Mucosa of descending colon (tissue), 3 donors: ENCODE measurements at regions not wholly inside any gene's neighbourhood (a gene's known extent, or its start where the extent isn't known, plus 50 kb on each side); places are given as distances from the start of the nearest gene placed in this dataset.

ENCODE experiments used
- ATAC-seq: fragments of 200-7000 bp; cut with Tn5 transposase; one replicate; pipeline ENCODE4 v1.9.1; 2020; ENCODE audit warnings: mild to moderate bottlenecking, moderate library complexity
- DNase-seq, 3 donors: peaks; one replicate each; pipeline ENCODE4 v3.0.0-alpha.2; 2020
- H3K36me3 ChIP-seq: fragments of 200-600 bp; one replicate; pipeline ENCODE4 v1.8.0; 2021; ENCODE audit warnings: low read depth, mild to moderate bottlenecking
- H3K4me1 ChIP-seq: fragments of 200-600 bp; one replicate; pipeline ENCODE4 v1.8.0; 2021; ENCODE audit warnings: low read depth, mild to moderate bottlenecking
- H3K4me3 ChIP-seq: fragments of 200-600 bp; one replicate; pipeline ENCODE4 v1.8.0; 2021; ENCODE audit warnings: mild to moderate bottlenecking
- H3K9me3 ChIP-seq: fragments of 200-600 bp; one replicate; pipeline ENCODE4 v1.8.0; 2021; ENCODE audit warnings: mild to moderate bottlenecking
- intact Hi-C, 2 donors: fragments of 100-400 bp; cut with DNase I in 1 of 2; cut with micrococcal nuclease in 1 of 2; formaldehyde crosslinking; loops; one replicate each; pipeline versions ENCODE4 v1.11.0 to v1.11.1; 2022; cut with DNase I, micrococcal nuclease
- TF ChIP-seq, protein P1 (sequence below): fragments of 200-600 bp; IDR thresholded peaks from one replicate; pipeline ENCODE4 v1.8.0; 2022; ENCODE audit warnings: antibody characterized with exemption, mild to moderate bottlenecking
- donor health status: DM: no; HTN: no; CAD: no; lungs with moderate emphysema.
- donor health status: DM: no; HTN: no; CAD: no.
- donor health status: DM: no; HTN: yes; CAD: no.

DNA sequence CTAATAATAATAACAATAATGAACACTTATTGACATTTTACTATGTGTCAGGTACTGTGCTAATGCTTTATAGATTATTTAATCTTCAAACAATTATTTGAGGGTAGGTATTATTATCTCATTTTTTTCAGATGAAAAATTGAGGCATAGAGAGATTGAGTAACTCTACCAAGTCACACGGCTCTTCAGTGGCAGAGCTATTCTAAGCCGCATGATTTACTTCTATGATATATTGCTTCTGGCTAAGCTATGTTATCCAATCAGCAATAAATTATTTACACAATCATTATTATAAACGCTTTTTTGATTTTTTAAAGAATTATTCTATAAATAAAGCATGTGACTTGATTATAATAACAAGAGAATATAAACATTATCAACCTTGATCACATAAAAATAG lies 80.0 kb downstream of the TMEM30B start:
- intact Hi-C loops, result no loop called here
- TF ChIP-seq, protein P1, sequence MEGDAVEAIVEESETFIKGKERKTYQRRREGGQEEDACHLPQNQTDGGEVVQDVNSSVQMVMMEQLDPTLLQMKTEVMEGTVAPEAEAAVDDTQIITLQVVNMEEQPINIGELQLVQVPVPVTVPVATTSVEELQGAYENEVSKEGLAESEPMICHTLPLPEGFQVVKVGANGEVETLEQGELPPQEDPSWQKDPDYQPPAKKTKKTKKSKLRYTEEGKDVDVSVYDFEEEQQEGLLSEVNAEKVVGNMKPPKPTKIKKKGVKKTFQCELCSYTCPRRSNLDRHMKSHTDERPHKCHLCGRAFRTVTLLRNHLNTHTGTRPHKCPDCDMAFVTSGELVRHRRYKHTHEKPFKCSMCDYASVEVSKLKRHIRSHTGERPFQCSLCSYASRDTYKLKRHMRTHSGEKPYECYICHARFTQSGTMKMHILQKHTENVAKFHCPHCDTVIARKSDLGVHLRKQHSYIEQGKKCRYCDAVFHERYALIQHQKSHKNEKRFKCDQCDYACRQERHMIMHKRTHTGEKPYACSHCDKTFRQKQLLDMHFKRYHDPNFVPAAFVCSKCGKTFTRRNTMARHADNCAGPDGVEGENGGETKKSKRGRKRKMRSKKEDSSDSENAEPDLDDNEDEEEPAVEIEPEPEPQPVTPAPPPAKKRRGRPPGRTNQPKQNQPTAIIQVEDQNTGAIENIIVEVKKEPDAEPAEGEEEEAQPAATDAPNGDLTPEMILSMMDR, result no peak
- Histone ChIP-seq H3K4me3 (no peak overlapping the region), H3K4me1 (no peaks in the 10 kb centered on the region), H3K9me3 (no peaks in the 10 kb centered on the region), H3K36me3 (no peaks in the 10 kb centered on the region)
- DNase-seq (no peak), ATAC-seq (no peak)

DNA sequence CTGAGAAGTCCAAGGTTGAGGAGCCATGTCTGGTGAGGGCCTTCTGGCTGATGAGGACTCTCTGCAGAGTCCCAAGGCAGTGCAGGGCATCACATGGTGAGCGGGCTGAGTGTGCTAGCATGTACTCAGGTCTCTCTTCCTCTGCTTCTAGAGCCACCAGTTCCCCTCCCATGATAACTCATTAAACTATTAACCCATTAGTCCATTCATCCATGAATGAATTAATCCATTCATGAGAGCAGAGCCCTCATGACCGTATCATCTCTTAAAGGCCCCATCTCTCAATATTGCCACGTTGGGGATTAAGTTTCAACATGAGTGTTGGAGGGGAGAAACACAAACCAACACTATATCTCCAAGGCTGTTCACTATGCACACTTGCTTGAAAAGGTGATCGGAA lies 83.7 kb downstream of the TMEM30B start:
- Histone ChIP-seq H3K36me3 (no peaks in the 10 kb centered on the region), H3K9me3 (no peaks in the 10 kb centered on the region), H3K4me3 (no peak overlapping the region), H3K4me1 (no peaks in the 10 kb centered on the region)
- DNase-seq (no peak), ATAC-seq (no peak)
- intact Hi-C loops, result no loop called here
- TF ChIP-seq, protein P1, result no peak

DNA sequence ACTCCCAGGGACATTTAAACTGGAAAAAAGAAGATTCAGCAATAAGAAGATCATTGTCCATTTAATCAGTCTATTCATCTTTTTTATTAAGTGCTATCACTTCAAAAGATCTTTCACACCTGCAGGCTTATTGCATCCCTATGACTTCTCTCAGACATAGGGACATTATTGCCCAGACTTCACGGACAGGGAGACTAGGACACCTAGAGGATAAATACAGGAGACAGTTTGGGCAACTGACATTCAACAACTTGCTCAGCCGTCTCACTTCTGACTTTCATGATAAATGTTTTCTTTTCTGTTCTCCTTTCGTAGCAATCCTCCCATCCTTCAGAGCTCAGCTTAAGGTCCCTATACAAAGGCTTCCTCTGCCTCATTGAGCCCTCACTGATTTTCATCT lies 84.3 kb downstream of the TMEM30B start:
- ATAC-seq (no peak), DNase-seq (no peak)
- Histone ChIP-seq H3K4me1 (no peaks in the 10 kb centered on the region), H3K36me3 (no peaks in the 10 kb centered on the region), H3K4me3 (no peak overlapping the region), H3K9me3 (no peaks in the 10 kb centered on the region)
- intact Hi-C loops, result no loop called here
- TF ChIP-seq, protein P1, result no peak

DNA sequence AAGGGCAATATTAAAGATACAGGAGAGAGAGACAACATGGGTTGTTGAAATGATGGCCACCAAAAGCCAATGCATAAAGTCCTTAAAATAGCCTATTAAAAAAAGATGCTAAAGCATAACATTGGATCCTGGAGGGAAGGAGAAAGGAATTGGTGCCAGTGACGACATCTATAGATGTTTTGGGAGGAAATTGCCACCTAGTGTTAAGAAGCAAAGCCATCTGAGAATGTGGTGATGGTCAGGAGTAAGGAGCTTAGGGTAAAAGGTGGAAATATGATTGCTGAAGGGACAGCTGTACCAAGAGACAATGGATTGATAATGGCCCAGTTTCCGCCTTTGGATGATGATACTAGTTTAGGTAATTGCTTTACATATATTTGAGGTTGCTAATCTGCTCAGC lies 85.1 kb downstream of the TMEM30B start:
- TF ChIP-seq, protein P1, result no peak
- no peak for ATAC-seq
- DNase-seq, result no peak
- intact Hi-C loops, result no loop called here
- Histone ChIP-seq H3K4me3 (no peak overlapping the region), H3K4me1 (no peaks in the 10 kb centered on the region), H3K36me3 (no peaks in the 10 kb centered on the region), H3K9me3 (no peaks in the 10 kb centered on the region)

DNA sequence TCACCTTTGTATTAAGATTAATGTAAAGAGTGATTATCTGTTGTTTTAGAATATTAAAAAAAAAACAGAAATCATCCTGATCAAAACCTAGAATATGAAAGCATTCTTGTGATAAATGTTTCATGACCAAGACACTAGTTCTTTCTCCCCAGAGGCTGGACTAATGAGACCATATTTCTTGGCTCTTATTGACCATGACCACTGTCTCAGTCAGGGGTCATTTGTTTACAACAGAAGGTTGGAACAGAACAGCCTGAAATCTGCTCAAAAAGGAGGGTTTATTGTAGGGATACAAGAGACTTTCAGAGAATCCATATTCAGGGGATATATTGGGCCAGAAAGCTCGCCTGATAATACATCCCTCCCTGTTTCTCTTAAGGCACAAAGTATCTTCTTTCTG lies 87.7 kb downstream of the TMEM30B start:
- DNase-seq (no peak), ATAC-seq (no peak)
- no peaks in the 10 kb centered on the region for H3K9me3 ChIP-seq
- H3K4me1 ChIP-seq, result peaks cover 3% of the 10 kb centered on the region
- H3K36me3 ChIP-seq, result no peaks in the 10 kb centered on the region
- intact Hi-C loops, result no loop called here
- TF ChIP-seq, protein P1, result no peak
- H3K4me3 ChIP-seq, result no peak overlapping the region

DNA sequence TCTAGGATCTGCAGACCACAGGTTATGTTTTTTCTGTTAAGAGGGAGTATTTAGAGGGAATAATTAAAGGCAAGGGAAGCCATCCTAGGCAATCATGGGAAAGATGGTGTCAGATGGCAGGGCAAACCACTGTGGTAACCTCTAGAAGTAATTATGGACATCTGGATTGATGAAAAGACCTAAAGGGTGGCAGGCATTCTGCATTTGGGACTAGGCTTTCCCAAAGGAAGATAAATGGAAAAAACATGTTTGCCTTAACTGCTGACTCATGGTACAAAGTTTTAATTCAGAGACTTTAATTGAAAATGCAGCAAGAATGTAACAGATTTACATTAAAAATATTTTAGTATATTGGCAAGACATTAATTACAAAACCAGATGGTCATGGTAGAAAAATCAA lies 88.1 kb downstream of the TMEM30B start:
- intact Hi-C loops, result no loop called here
- peaks cover 3% of the 10 kb centered on the region for H3K4me1 ChIP-seq
- DNase-seq (no peak), ATAC-seq (no peak)
- H3K9me3 ChIP-seq, result no peaks in the 10 kb centered on the region
- TF ChIP-seq, protein P1, result no peak
- H3K4me3 ChIP-seq, result no peak overlapping the region
- H3K36me3 ChIP-seq, result no peaks in the 10 kb centered on the region
